ENCODE measurements at regions not wholly inside any gene's neighbourhood (a gene's known extent, or its start where the extent isn't known, plus 50 kb on each side); places are given as distances from the start of the nearest gene placed in this dataset.

- ChIA-PET CTCF (no interaction called here), POLR2A (no interaction called here)
- H3K27me3 Mint-ChIP-seq (ENCODE audit: low read depth) = no peaks in the 10 kb centered on the region
- DNase-seq (no peak), ATAC-seq (no peak)
- no peaks in the 10 kb centered on the region for H3K36me3 Mint-ChIP-seq (ENCODE audit: low read depth)
- H3K9me3 Mint-ChIP-seq (ENCODE audit: insufficient read depth) = no peaks in the 10 kb centered on the region
- H3K4me1 Mint-ChIP-seq (ENCODE audit: low read depth) = no peaks in the 10 kb centered on the region
- no peak overlapping the region for H3K27ac Mint-ChIP-seq
- no peak overlapping the region for H3K4me3 Mint-ChIP-seq
Observed at GRCh38 chr3:55165704-55166405, 238.0 kb upstream of the LRTM1 start.

DNA sequence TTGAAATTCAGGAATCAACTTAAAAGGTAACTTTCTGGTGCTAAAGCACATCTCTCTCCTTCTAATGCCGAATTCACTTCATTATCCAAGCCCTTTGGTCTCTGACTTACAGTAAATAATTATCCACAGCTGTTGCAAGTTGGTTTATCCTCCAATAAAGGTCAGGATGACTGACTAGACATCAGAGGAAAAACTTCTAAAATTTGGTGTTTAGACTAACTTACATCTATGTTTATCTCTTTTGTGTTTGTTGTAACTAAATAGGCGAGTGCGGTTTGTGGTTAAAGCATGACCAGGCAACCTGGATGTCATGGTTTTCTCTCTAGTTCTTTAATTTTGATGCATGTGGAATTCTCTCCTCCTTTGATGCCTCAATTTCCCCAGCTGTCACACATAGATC lies 237.4 kb upstream of the LRTM1 start:
- POLR2A ChIA-PET = no interaction called here
- no peaks in the 10 kb centered on the region for H3K9me3 Mint-ChIP-seq (ENCODE audit: insufficient read depth)
- no peaks in the 10 kb centered on the region for H3K36me3 Mint-ChIP-seq (ENCODE audit: low read depth)
- H3K4me1 Mint-ChIP-seq (ENCODE audit: low read depth) = no peaks in the 10 kb centered on the region
- H3K27me3 Mint-ChIP-seq (ENCODE audit: low read depth) = no peaks in the 10 kb centered on the region
- no peak overlapping the region for H3K4me3 Mint-ChIP-seq
- no peak for DNase-seq
- no peak for ATAC-seq
- CTCF ChIA-PET = no interaction called here
- H3K27ac Mint-ChIP-seq = no peak overlapping the region

- Mint-ChIP-seq H3K36me3 (ENCODE audit: low read depth) (no peaks in the 10 kb centered on the region), H3K9me3 (ENCODE audit: insufficient read depth) (no peaks in the 10 kb centered on the region), H3K4me1 (ENCODE audit: low read depth) (no peaks in the 10 kb centered on the region), H3K4me3 (no peak overlapping the region), H3K27ac (no peak overlapping the region), H3K27me3 (ENCODE audit: low read depth) (no peaks in the 10 kb centered on the region)
- DNase-seq (no peak), ATAC-seq (no peak)
- CTCF ChIA-PET = no interaction called here
- POLR2A ChIA-PET = no interaction called here
Observed at GRCh38 chr3:55164876-55165275, 237.0 kb upstream of the LRTM1 start.

- Mint-ChIP-seq H3K27ac (no peak overlapping the region), H3K4me1 (ENCODE audit: low read depth) (no peaks in the 10 kb centered on the region), H3K27me3 (ENCODE audit: low read depth) (no peaks in the 10 kb centered on the region), H3K36me3 (ENCODE audit: low read depth) (no peaks in the 10 kb centered on the region), H3K9me3 (ENCODE audit: insufficient read depth) (no peaks in the 10 kb centered on the region), H3K4me3 (no peak overlapping the region)
- DNase-seq (no peak), ATAC-seq (no peak)
- ChIA-PET POLR2A (no interaction called here), CTCF (no interaction called here)
Observed at GRCh38 chr3:55164191-55164590, 236.3 kb upstream of the LRTM1 start.

- POLR2A ChIA-PET = no interaction called here
- Mint-ChIP-seq H3K9me3 (ENCODE audit: insufficient read depth) (no peaks in the 10 kb centered on the region), H3K36me3 (ENCODE audit: low read depth) (no peaks in the 10 kb centered on the region), H3K4me1 (ENCODE audit: low read depth) (no peaks in the 10 kb centered on the region), H3K27me3 (ENCODE audit: low read depth) (no peaks in the 10 kb centered on the region), H3K27ac (no peak overlapping the region), H3K4me3 (no peak overlapping the region)
- DNase-seq (no peak), ATAC-seq (no peak)
- CTCF ChIA-PET = no interaction called here
Observed at GRCh38 chr3:55163421-55163820, 235.6 kb upstream of the LRTM1 start.

DNA sequence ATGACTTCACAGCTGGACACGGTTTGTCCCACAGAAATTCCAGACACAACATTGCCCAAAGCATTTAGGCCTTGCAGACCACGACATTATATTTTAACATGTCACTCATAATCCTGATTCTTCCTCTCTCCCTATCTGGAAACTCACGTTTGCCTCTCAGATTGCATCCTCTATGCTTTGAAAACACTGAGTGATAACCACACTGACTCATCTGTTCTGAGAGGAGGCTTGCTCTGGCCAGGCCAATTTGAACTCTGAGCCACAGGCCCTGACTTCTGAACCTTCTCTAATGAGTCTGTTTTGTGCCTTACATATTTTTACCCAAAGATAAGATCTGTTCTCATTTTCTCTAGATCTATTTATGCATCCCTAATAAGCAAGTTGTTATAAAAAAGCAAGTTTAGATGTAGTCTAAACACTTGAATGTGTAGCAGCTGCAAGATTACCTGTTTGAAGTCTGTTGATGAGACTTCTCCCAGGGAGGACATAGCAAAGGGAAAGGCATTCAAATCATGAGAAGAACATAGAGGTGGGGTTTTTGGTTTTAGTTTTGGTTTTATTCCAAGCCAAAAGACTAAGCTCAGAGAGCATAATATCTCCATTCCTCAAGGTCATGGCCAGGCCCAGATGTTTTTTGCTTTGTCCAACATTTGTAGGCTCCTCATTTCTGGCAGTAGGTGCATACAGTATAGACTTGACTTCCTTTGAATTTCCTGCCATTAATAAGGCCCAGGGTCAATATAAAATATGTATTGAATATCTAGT lies 234.4 kb upstream of the LRTM1 start:
- no peak overlapping the region for H3K27ac Mint-ChIP-seq
- H3K9me3 Mint-ChIP-seq (ENCODE audit: insufficient read depth) = no peaks in the 10 kb centered on the region
- H3K27me3 Mint-ChIP-seq (ENCODE audit: low read depth) = no peaks in the 10 kb centered on the region
- DNase-seq (no peak), ATAC-seq (no peak)
- H3K36me3 Mint-ChIP-seq (ENCODE audit: low read depth) = no peaks in the 10 kb centered on the region
- H3K4me3 Mint-ChIP-seq = no peak overlapping the region
- H3K4me1 Mint-ChIP-seq (ENCODE audit: low read depth) = no peaks in the 10 kb centered on the region
- ChIA-PET CTCF (no interaction called here), POLR2A (interaction anchor here (0.6 kb wide), 1 partner anchor 12 kb away, joined by 3 read pairs; no protein-coding TSS in a partner anchor)

DNA sequence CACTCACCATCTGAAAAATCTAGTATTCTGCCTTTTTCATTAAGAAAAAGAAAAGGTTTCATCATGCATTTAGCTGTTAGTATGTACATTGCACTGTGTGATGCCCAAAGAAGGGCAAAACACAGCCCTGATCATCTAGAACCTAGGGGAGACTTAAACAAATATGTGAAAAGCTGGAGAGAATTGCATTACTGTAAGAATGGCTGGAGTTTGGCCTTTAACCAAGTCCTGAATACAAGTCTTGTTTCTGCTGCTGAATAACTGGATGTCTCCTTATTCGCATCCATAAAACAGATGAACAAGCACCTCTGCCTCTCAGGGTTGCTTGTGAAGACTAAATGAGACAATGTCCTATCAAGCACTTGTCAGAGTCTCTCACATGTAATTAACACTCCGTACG lies 233.4 kb upstream of the LRTM1 start:
- POLR2A ChIA-PET = no interaction called here
- no peaks in the 10 kb centered on the region for H3K36me3 Mint-ChIP-seq (ENCODE audit: low read depth)

GRCh38 chr3:55160241-55160983 lies 232.6 kb upstream of the LRTM1 start:
- CTCF ChIA-PET = no interaction called here
- DNase-seq = no peak
- no peaks in the 10 kb centered on the region for H3K4me1 Mint-ChIP-seq (ENCODE audit: low read depth)
- H3K27ac Mint-ChIP-seq = no peak overlapping the region
- POLR2A ChIA-PET = no interaction called here
- no peak overlapping the region for H3K4me3 Mint-ChIP-seq
- no peaks in the 10 kb centered on the region for H3K27me3 Mint-ChIP-seq (ENCODE audit: low read depth)
- no peaks in the 10 kb centered on the region for H3K9me3 Mint-ChIP-seq (ENCODE audit: insufficient read depth)
- no peak for ATAC-seq
- H3K36me3 Mint-ChIP-seq (ENCODE audit: low read depth) = no peaks in the 10 kb centered on the region

More for the DNA sequence above, 233.4 kb upstream of the LRTM1 start:
- Mint-ChIP-seq H3K9me3 (ENCODE audit: insufficient read depth) (no peaks in the 10 kb centered on the region), H3K4me3 (no peak overlapping the region), H3K4me1 (ENCODE audit: low read depth) (no peaks in the 10 kb centered on the region), H3K27ac (no peak overlapping the region), H3K27me3 (ENCODE audit: low read depth) (no peaks in the 10 kb centered on the region)
- ATAC-seq (no peak), DNase-seq (no peak)
- CTCF ChIA-PET = no interaction called here

DNA sequence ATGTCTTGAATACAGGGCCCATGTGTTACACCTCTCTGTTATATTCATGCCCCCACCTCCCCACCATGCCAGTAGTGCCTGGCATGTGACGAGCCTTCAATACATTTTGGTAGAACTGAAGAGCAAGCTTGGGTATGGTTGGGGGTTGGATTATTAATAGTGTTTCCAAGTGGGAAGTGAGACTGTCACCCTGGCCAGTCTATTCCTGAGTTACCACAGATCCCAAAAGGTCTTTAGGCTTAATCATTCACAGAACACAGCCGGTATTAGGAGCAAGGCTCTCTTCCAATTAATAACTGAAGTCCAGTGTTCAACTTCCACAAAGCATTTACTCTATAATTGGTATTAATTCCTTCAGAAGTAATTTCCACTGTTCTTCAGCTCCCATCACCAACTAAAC lies 231.9 kb upstream of the LRTM1 start:
- Mint-ChIP-seq H3K4me1 (ENCODE audit: low read depth) (no peaks in the 10 kb centered on the region), H3K9me3 (ENCODE audit: insufficient read depth) (no peaks in the 10 kb centered on the region), H3K36me3 (ENCODE audit: low read depth) (no peaks in the 10 kb centered on the region), H3K4me3 (no peak overlapping the region), H3K27me3 (ENCODE audit: low read depth) (no peaks in the 10 kb centered on the region), H3K27ac (no peak overlapping the region)
- POLR2A ChIA-PET = no interaction called here
- CTCF ChIA-PET = no interaction called here
- ATAC-seq (no peak), DNase-seq (no peak)

DNA sequence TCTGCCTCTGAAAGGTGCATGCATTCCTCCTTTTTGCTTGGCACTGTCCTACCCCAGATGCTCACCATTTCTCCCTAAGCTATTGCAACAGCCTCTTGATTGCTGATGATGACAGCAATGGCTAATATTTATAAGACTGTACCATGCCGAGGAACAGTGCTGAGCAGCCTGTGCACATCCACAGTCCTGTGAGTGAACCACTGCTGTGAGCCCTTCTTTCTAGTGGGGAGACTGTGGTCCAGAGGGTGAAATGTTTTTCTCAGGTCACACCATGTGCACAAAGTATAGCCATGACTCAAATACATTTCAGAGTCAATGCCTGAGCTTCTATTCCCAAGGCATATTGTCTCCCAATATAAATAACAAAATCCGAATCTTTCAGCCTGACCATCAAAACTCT lies 231.2 kb upstream of the LRTM1 start:
- no peaks in the 10 kb centered on the region for H3K9me3 Mint-ChIP-seq (ENCODE audit: insufficient read depth)
- no peak for ATAC-seq
- POLR2A ChIA-PET = no interaction called here
- H3K4me3 Mint-ChIP-seq = no peak overlapping the region
- no peaks in the 10 kb centered on the region for H3K36me3 Mint-ChIP-seq (ENCODE audit: low read depth)
- no peaks in the 10 kb centered on the region for H3K27me3 Mint-ChIP-seq (ENCODE audit: low read depth)
- H3K27ac Mint-ChIP-seq = no peak overlapping the region
- CTCF ChIA-PET = no interaction called here
- no peak for DNase-seq
- no peaks in the 10 kb centered on the region for H3K4me1 Mint-ChIP-seq (ENCODE audit: low read depth)

DNA sequence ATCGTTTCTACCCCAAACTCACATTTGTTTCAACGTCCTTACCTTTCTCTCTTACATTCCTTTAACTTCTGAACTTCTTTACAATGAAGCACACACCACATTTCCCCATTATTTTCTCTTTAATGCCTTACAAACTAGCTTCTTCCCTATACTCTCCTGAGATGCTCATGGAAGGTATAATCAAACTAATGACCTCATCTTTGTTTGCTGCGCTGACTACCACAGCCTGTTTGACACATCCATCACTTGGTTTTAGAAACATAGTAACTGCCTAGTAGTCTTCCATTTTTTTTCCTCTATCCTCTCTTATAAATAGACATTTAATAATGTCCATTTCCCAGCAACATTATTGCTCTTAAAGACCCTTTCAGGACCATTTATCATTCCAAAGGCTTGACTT lies 230.5 kb upstream of the LRTM1 start:
- DNase-seq = no peak
- POLR2A ChIA-PET = no interaction called here
- Mint-ChIP-seq H3K27ac (no peak overlapping the region), H3K4me1 (ENCODE audit: low read depth) (no peaks in the 10 kb centered on the region), H3K27me3 (ENCODE audit: low read depth) (no peaks in the 10 kb centered on the region), H3K9me3 (ENCODE audit: insufficient read depth) (no peaks in the 10 kb centered on the region), H3K36me3 (ENCODE audit: low read depth) (no peaks in the 10 kb centered on the region), H3K4me3 (no peak overlapping the region)
- CTCF ChIA-PET = no interaction called here
- no peak for ATAC-seq

DNA sequence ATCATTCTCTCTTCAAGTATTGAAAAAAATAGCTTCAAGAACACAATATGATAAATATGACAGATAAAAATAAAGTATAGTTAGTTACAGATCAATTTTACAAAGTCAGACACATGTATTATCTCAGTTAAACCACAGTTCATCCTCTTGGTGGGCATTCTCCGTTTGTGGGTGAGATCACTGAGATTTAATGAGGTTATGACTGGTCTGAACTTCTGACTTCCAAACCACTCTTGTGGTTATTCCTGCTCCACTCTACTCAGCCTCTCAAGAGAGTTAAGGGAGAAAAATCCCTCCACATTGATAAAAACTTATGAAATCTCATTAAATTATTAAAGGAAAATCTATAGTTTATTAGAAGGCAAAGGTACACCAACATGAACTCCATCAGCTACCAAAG lies 229.9 kb upstream of the LRTM1 start:
- ATAC-seq (no peak), DNase-seq (no peak)
- H3K27me3 Mint-ChIP-seq (ENCODE audit: low read depth) = no peaks in the 10 kb centered on the region
- H3K4me1 Mint-ChIP-seq (ENCODE audit: low read depth) = no peaks in the 10 kb centered on the region
- POLR2A ChIA-PET = no interaction called here
- CTCF ChIA-PET = no interaction called here
- H3K27ac Mint-ChIP-seq = no peak overlapping the region
- H3K4me3 Mint-ChIP-seq = no peak overlapping the region
- no peaks in the 10 kb centered on the region for H3K36me3 Mint-ChIP-seq (ENCODE audit: low read depth)
- no peaks in the 10 kb centered on the region for H3K9me3 Mint-ChIP-seq (ENCODE audit: insufficient read depth)
